Esophagus muscularis mucosa (tissue), 4 donors: ENCODE measurements at regions not wholly inside any gene's neighbourhood (a gene's known extent, or its start where the extent isn't known, plus 50 kb on each side); places are given as distances from the start of the nearest gene placed in this dataset.
"Not testable (repeated sequence)": the region's sequence is repeated elsewhere in the genome, so short reads cannot be mapped to it uniquely, and the experiment has no call there.

Experiments
- DNase-seq: peaks from one replicate; pipeline ENCODE4 v3.0.0-alpha.2; 2017; ENCODE audit errors: extremely low spot score
- H3K27ac ChIP-seq, 4 donors: fragments of 200-600 bp; sonication (generic); replicated peaks in 1 of 4; 1 replicate in 3 of 4; 2 replicates in 1 of 4; pipeline ENCODE4 v1.5.1; 2016 to 2019; ENCODE audit warnings: mild to moderate bottlenecking in 1 of 4
- H3K27me3 ChIP-seq, 4 donors: fragments of 200-600 bp; sonication (generic); one replicate each; pipeline versions ENCODE4 v1.5.1 to v1.6.0; 2016 to 2019
- H3K36me3 ChIP-seq, 4 donors: fragments of 200-600 bp; sonication (generic); one replicate each; pipeline ENCODE4 v1.5.1; 2016 to 2019
- H3K4me1 ChIP-seq, 4 donors: fragments of 200-600 bp; sonication (generic); one replicate each; pipeline ENCODE4 v1.5.1; 2016 to 2019
- H3K4me3 ChIP-seq, 4 donors: fragments of 200-600 bp; sonication (generic); 1 replicate in 2 of 4; 2 replicates in 2 of 4; pipeline ENCODE4 v1.5.1; 2016 to 2019; ENCODE audit warnings: mild to moderate bottlenecking in 4 of 4, moderate library complexity in 1 of 4
- H3K9me3 ChIP-seq, 4 donors: fragments of 200-600 bp; sonication (generic); 1 replicate in 3 of 4; 2 replicates in 1 of 4; pipeline ENCODE4 v1.5.1; 2016 to 2019
- CTCF ChIP-seq, 3 experiments: fragments of 200-600 bp in 2 of 3; fragments of 450-650 bp in 1 of 3; sonication (generic) in 2 of 3; IDR thresholded peaks; one replicate each; pipeline ENCODE4 v1.5.1; 2017 to 2019; ENCODE audit warnings: antibody characterized with exemption in 3 of 3, mild to moderate bottlenecking in 2 of 3, moderate library complexity in 1 of 3
- EP300 ChIP-seq: sonication (generic); formaldehyde crosslinking; IDR thresholded peaks from one replicate; pipeline ENCODE4 v1.6.1; 2017; ENCODE audit warnings: antibody characterized with exemption
- POLR2A ChIP-seq: fragments of 450-650 bp; IDR thresholded peaks from one replicate; pipeline ENCODE4 v1.6.1; 2017; ENCODE audit warnings: antibody characterized with exemption, moderate library complexity, mild to moderate bottlenecking, low read depth
- POLR2AphosphoS5 ChIP-seq, 2 donors: sonication (generic); formaldehyde crosslinking; IDR thresholded peaks; one replicate each; pipeline ENCODE4 v1.6.1; 2017; ENCODE audit warnings: antibody characterized with exemption in 2 of 2
- WGBS: methylation state at CpG from one replicate; pipeline ENCODE4 v1.1.5; 2018; 5-methylcytosine and 5-hydroxymethylcytosine counted together
- intact Hi-C: fragments of 100-400 bp; cut with DNase I; formaldehyde crosslinking; loops from one replicate; pipeline ENCODE4 v1.15.1; 2023

- H3K27ac ChIP-seq, DNase-seq, intact Hi-C loops, H3K4me3 ChIP-seq, H3K27me3 ChIP-seq, H3K36me3 ChIP-seq, H3K9me3 ChIP-seq, H3K4me1 ChIP-seq: not testable (repeated sequence)
- 86% methylated on average over 3 of the region's 3 CpGs for WGBS
Measured at GRCh38 chr12:54799966-54800365, 54.4 kb upstream of the MUCL1 start.

DNA sequence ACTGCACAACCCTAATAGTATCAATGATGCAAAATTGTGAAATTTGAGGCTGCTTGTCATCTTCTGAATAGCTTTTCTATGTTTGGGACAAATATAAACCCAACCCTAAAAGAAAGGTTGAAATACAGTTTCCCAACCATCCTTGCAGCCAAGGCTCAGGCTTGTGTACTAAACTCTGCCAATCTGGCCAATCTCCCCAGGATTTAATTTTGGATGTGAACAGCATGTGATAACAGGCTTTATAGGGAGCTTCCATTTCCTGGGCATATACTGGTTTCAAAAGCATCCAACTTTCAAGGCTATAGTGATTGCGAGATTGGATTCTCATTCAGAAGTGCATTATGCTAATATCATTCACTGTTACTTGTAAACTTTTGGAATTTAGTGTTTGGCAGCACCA is 55.7 kb upstream of the MUCL1 start:
- WGBS = 76% methylated on average over 1 of the region's 1 CpG
- TF ChIP-seq CTCF (IDR thresholded peaks at IDR 0.05) (no peak), POLR2AphosphoS5 (IDR thresholded peaks at IDR 0.05) (no peak), EP300 (no peak), POLR2A (no peak)
- no peaks in the 10 kb centered on the region for H3K4me1 ChIP-seq
- no peak overlapping the region for H3K27ac ChIP-seq
- no peaks in the 10 kb centered on the region for H3K36me3 ChIP-seq
- no peak overlapping the region for H3K4me3 ChIP-seq
- intact Hi-C loops = no loop called here
- no peaks in the 10 kb centered on the region for H3K27me3 ChIP-seq
- H3K9me3 ChIP-seq = no peaks in the 10 kb centered on the region
- DNase-seq = no peak

DNA sequence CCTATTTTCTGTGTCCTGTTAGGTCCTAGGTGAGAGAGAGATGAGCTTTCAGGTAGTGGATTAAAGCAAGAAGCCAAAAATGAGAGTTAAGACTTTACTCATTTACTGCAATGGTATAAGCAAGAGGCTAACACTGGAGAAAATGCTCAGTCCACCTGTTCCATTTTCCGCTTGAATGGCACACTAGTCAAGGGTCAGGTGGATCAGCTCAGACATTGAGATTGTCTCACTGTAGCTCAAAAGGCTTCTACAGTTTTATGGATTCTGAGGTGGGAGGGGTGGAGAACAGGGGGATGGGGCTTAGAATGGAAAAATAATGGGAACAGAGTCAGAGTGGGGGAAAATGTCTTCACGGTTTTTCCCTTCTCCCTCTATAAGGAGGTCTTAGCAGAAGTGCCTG is 57.3 kb upstream of the MUCL1 start:
- no peak overlapping the region for H3K4me3 ChIP-seq
- no peaks in the 10 kb centered on the region for H3K4me1 ChIP-seq
- 81% methylated on average over 2 of the region's 2 CpGs for WGBS
- no peaks in the 10 kb centered on the region for H3K27me3 ChIP-seq
- intact Hi-C loops = no loop called here
- H3K27ac ChIP-seq = no peak overlapping the region
- no peak for DNase-seq
- no peaks in the 10 kb centered on the region for H3K36me3 ChIP-seq
- H3K9me3 ChIP-seq = no peaks in the 10 kb centered on the region
- TF ChIP-seq POLR2AphosphoS5 (IDR thresholded peaks at IDR 0.05) = no peak
- no peak for TF ChIP-seq EP300
- no peak for TF ChIP-seq POLR2A
- no peak for TF ChIP-seq CTCF (IDR thresholded peaks at IDR 0.05)

DNA sequence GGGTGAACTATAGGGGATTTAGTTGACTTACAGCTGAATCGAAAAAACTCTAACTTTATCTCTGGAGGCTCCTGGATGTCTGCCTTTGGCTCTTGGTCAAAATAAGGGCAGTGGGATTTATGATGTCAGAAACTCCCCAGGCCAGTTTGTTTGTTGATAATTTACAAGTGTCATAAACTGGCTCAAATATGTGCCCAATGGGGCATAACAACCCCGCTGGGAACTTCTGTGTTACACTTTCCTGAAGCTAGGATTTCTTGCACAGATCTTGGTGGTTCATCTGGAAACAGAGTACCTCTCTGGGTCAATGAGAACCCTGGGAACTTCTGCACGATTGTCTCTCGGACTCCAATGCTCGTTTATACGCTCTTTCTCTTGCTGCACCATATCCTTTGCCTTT is 58.7 kb upstream of the MUCL1 start:
- TF ChIP-seq POLR2A (no peak), POLR2AphosphoS5 (IDR thresholded peaks at IDR 0.05) (no peak), EP300 (no peak), CTCF (IDR thresholded peaks at IDR 0.05) (no peak)
- intact Hi-C loops = no loop called here
- H3K4me1 ChIP-seq = no peaks in the 10 kb centered on the region
- no peaks in the 10 kb centered on the region for H3K9me3 ChIP-seq
- no peaks in the 10 kb centered on the region for H3K27me3 ChIP-seq
- H3K36me3 ChIP-seq = no peaks in the 10 kb centered on the region
- H3K4me3 ChIP-seq = no peak overlapping the region
- DNase-seq = no peak
- no peak overlapping the region for H3K27ac ChIP-seq
- 69% methylated on average over 6 of the region's 6 CpGs for WGBS

- no peak for DNase-seq
- WGBS = 68% methylated on average over 5 of the region's 5 CpGs
- H3K9me3 ChIP-seq = peaks cover 0 to 38% (median 25%) of the 10 kb centered on the region in 4 donors
- no peak overlapping the region for H3K4me3 ChIP-seq
- H3K36me3 ChIP-seq = no peaks in the 10 kb centered on the region
- no peak overlapping the region for H3K27ac ChIP-seq
- H3K4me1 ChIP-seq = no peaks in the 10 kb centered on the region
- intact Hi-C loops = no loop called here
- no peaks in the 10 kb centered on the region for H3K27me3 ChIP-seq
- TF ChIP-seq POLR2AphosphoS5 (IDR thresholded peaks at IDR 0.05) = no peak
- no peak for TF ChIP-seq CTCF (IDR thresholded peaks at IDR 0.05)
- TF ChIP-seq EP300 = no peak
- TF ChIP-seq POLR2A = no peak
Measured at GRCh38 chr12:54786081-54786480, 68.2 kb upstream of the MUCL1 start.
